GM19395 (cell line): ENCODE measurements at regions not wholly inside any gene's neighbourhood (a gene's known extent, or its start where the extent isn't known, plus 50 kb on each side); places are given as distances from the start of the nearest gene placed in this dataset.

Experiments
- ATAC-seq: cut with Tn5 transposase; IDR thresholded peaks from one replicate; pipeline ENCODE4 v1.9.1; 2021; ENCODE audit warnings: mild to moderate bottlenecking, moderate library complexity; ENCODE audit not compliant: unreplicated experiment

DNA sequence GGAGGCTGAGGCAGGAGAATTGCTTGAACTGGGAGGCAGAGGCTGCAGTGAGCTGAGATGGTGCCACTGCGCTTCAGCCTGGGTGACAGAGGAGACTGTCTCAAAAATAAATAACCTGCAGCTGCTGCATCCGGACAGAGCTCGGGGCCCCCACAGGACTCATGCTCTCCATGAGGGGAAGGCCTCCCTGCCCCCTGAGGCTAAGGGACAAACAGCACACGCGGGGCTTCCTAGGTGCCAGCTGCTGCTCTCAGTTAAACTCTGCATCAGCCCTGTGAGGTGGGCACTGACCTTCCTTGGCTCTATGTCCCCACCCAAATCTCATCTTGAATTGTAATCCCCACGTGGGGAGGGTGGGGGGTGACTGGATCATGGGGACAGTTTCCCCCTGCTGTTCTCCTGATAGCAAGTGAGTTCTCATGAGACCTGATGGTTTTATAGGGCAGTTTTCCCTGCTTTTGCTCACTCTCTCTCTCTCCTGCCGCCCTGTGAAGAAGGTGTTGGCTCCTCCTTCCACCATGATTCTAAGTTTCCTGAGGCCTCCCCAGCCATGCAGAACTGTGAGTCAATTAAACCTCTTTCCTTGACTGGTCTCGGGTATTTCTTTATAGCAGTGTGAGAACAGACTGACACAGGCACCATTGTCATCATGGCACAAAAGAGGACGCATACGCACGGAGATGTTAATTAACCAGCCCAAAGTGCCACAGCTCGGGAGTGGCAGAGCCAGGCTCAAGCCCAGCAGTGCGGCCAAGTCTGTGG, 49.9 kb upstream of the TAF1B start:
- no peak for ATAC-seq
